Neural cell (in vitro differentiated cells): ENCODE measurements at regions not wholly inside any gene's neighbourhood (a gene's known extent, or its start where the extent isn't known, plus 50 kb on each side); places are given as distances from the start of the nearest gene placed in this dataset.

Experiments
- H2AFZ ChIP-seq: fragments of 200-600, 300-800 bp; sonication (generic), shearing (Covaris generic); 2 replicates; pipeline ENCODE4 v1.6.0; 2014; ENCODE audit warnings: low read depth, mild to moderate bottlenecking, antibody characterized with exemption, low read length, moderate library complexity
- H3F3A ChIP-seq: fragments of 200-600 bp; shearing (Covaris generic); 2 replicates; pipeline ENCODE4 v1.6.1; 2016; ENCODE audit warnings: mild to moderate bottlenecking, moderate library complexity, mixed read lengths, antibody characterized with exemption, low read length; ENCODE audit not compliant: insufficient read depth, poor library complexity, severe bottlenecking
- H3K27ac ChIP-seq: fragments of 200-600, 300-800 bp; sonication (generic), shearing (Covaris generic); 2 replicates; pipeline ENCODE4 v1.5.1; 2014; ENCODE audit warnings: mild to moderate bottlenecking, low read length, moderate library complexity
- H3K27me3 ChIP-seq: fragments of 300-800, 200-600 bp; sonication (generic), shearing (Covaris generic); 2 replicates; pipeline ENCODE4 v1.6.0; 2014; ENCODE audit warnings: mild to moderate bottlenecking, low read depth, low read length, moderate library complexity; ENCODE audit not compliant: insufficient read depth
- H3K36me3 ChIP-seq: fragments of 300-800, 200-600 bp; sonication (generic), shearing (Covaris generic); 2 replicates; pipeline ENCODE4 v1.5.1; 2014; ENCODE audit warnings: mild to moderate bottlenecking, antibody characterized with exemption, low read length, moderate library complexity; ENCODE audit not compliant: insufficient read depth
- H3K4me2 ChIP-seq: fragments of 300-800, 200-600 bp; sonication (generic), shearing (Covaris generic); 2 replicates; pipeline ENCODE4 v1.6.0; 2014; ENCODE audit warnings: mild to moderate bottlenecking, low read length
- H3K4me3 ChIP-seq: fragments of 300-800, 200-600 bp; sonication (generic), shearing (Covaris generic); 2 replicates; pipeline ENCODE4 v1.5.1; 2014; ENCODE audit warnings: mild to moderate bottlenecking, low read length, moderate library complexity
- H3K79me2 ChIP-seq: fragments of 200-600 bp; shearing (Covaris generic); replicated peaks from 2 replicates; pipeline ENCODE4 v1.6.0; 2014; ENCODE audit warnings: mild to moderate bottlenecking, low read length, moderate library complexity; ENCODE audit not compliant: insufficient read depth
- H3K9ac ChIP-seq: fragments of 300-800, 200-600 bp; sonication (generic), shearing (Covaris generic); 2 replicates; pipeline ENCODE4 v1.6.1; 2016; ENCODE audit warnings: mild to moderate bottlenecking, low read length, mixed read lengths
- H3K9me2 ChIP-seq: fragments of 200-600 bp; shearing (Covaris generic); 2 replicates; pipeline ENCODE4 v1.6.1; 2016; ENCODE audit warnings: mild to moderate bottlenecking, low read length, mixed read lengths; ENCODE audit not compliant: insufficient read depth
- H3K9me3 ChIP-seq: fragments of 200-600, 300-800 bp; sonication (generic), shearing (Covaris generic); 2 replicates; pipeline ENCODE4 v1.6.1; 2016; ENCODE audit warnings: mild to moderate bottlenecking, mixed run types, low read length, moderate library complexity, mixed read lengths
- H4K20me1 ChIP-seq: fragments of 200-600 bp; shearing (Covaris generic); 2 replicates; pipeline ENCODE4 v1.6.1; 2016; ENCODE audit warnings: mild to moderate bottlenecking, mixed run types; ENCODE audit not compliant: insufficient read depth
- CTCF ChIP-seq: fragments of 450-650 bp; IDR thresholded peaks from 2 replicates; pipeline ENCODE4 v1.5.1; 2014; ENCODE audit warnings: antibody characterized with exemption, mild to moderate bottlenecking, moderate library complexity; ENCODE audit not compliant: poor library complexity, severe bottlenecking
- EP300 ChIP-seq: fragments of 450-650 bp; conservative IDR thresholded peaks from 2 replicates; pipeline ENCODE4 v1.6.1; 2014; ENCODE audit warnings: antibody characterized with exemption, mild to moderate bottlenecking, moderate library complexity; ENCODE audit not compliant: poor library complexity, severe bottlenecking
- EZH2 ChIP-seq: fragments of 200-600, 300-800 bp; shearing (Covaris generic), sonication (generic); IDR thresholded peaks from 2 replicates; pipeline ENCODE4 v1.6.1; 2014; ENCODE audit warnings: antibody characterized with exemption, low read length, borderline replicate concordance, mild to moderate bottlenecking; ENCODE audit not compliant: insufficient read depth, poor library complexity, severe bottlenecking
- MXI1 ChIP-seq: fragments of 450-650 bp; conservative IDR thresholded peaks from 2 replicates; pipeline ENCODE4 v1.6.1; 2014; ENCODE audit warnings: antibody characterized with exemption, mild to moderate bottlenecking; ENCODE audit not compliant: poor library complexity, severe bottlenecking
- POLR2AphosphoS5 ChIP-seq: IDR thresholded peaks from 2 replicates; pipeline ENCODE4 v1.6.1; 2012
- RAD21 ChIP-seq: fragments of 450-650 bp; conservative IDR thresholded peaks from 2 replicates; pipeline ENCODE4 v1.6.1; 2014; ENCODE audit warnings: antibody characterized with exemption, mild to moderate bottlenecking, moderate library complexity
- REST ChIP-seq: IDR thresholded peaks from 2 replicates; pipeline ENCODE4 v1.6.1; 2012; ENCODE audit warnings: borderline replicate concordance
- SMC3 ChIP-seq: fragments of 450-650 bp; conservative IDR thresholded peaks from 2 replicates; pipeline ENCODE4 v1.6.1; 2014; ENCODE audit warnings: antibody characterized with exemption, mild to moderate bottlenecking, moderate library complexity; ENCODE audit not compliant: poor library complexity
- TAF1 ChIP-seq: IDR thresholded peaks from 2 replicates; pipeline ENCODE4 v1.6.1; 2012; ENCODE audit warnings: low read depth

- Histone ChIP-seq H3K4me2 (no peak overlapping the region), H3K9ac (no peak overlapping the region), H3K4me3 (no peak overlapping the region), H3K36me3 (no peaks in the 10 kb centered on the region), H3K27me3 (no peaks in the 10 kb centered on the region), H4K20me1 (no peaks in the 10 kb centered on the region), H3K9me3 (no peaks in the 10 kb centered on the region), H3K27ac (no peak overlapping the region), H2AFZ (no peak overlapping the region), H3F3A (no peaks in the 10 kb centered on the region), H3K79me2 (no peaks in the 10 kb centered on the region), H3K9me2 (no peaks in the 10 kb centered on the region)
- TF ChIP-seq EZH2 (no peak), TAF1 (no peak), MXI1 (no peak), EP300 (no peak), POLR2AphosphoS5 (no peak), RAD21 (no peak), REST (no peak), SMC3 (no peak), CTCF (no peak)
Measured at GRCh38 chr6:110526726-110527125, 50.3 kb upstream of the SLC22A16 start.
